ENCODE measurements at regions not wholly inside any gene's neighbourhood (a gene's known extent, or its start where the extent isn't known, plus 50 kb on each side); places are given as distances from the start of the nearest gene placed in this dataset.

GRCh38 chr5:166980666-166981065, 1310.8 kb upstream of the WWC1 start:
- H3K4me3 ChIP-seq (ENCODE audit: low read length) = no peak overlapping the region
- TF ChIP-seq ZNF274 (IDR thresholded peaks at IDR 0.05; ENCODE audit: low read depth, low read length) = no peak

- TF ChIP-seq ZNF274 (IDR thresholded peaks at IDR 0.05; ENCODE audit: low read depth, low read length) = no peak
These were observed 1309.2 kb upstream of the WWC1 start for GRCh38 chr5:166982226-166982625.

GRCh38 chr5:166991601-166992000, 1299.8 kb upstream of the WWC1 start:
- no peak overlapping the region for H3K4me3 ChIP-seq (ENCODE audit: low read length)
- no peak for TF ChIP-seq ZNF274 (IDR thresholded peaks at IDR 0.05; ENCODE audit: low read depth, low read length)

More at GRCh38 chr5:166982226-166982625, 1309.2 kb upstream of the WWC1 start:
- no peak overlapping the region for H3K4me3 ChIP-seq (ENCODE audit: low read length)

GRCh38 chr5:166992108-166992507, 1299.3 kb upstream of the WWC1 start:
- H3K4me3 ChIP-seq (ENCODE audit: low read length) = no peak overlapping the region
- no peak for TF ChIP-seq ZNF274 (IDR thresholded peaks at IDR 0.05; ENCODE audit: low read depth, low read length)

- TF ChIP-seq ZNF274 (IDR thresholded peaks at IDR 0.05; ENCODE audit: low read depth, low read length) = no peak
- H3K4me3 ChIP-seq (ENCODE audit: low read length) = no peak overlapping the region
These were observed 1298.3 kb upstream of the WWC1 start for GRCh38 chr5:166992874-166993722.

- H3K4me3 ChIP-seq (ENCODE audit: low read length) = no peak overlapping the region
- TF ChIP-seq ZNF274 (IDR thresholded peaks at IDR 0.05; ENCODE audit: low read depth, low read length) = no peak
These were observed 1297.2 kb upstream of the WWC1 start for GRCh38 chr5:166994226-166994625.

GRCh38 chr5:167001246-167001645, 1290.2 kb upstream of the WWC1 start:
- H3K4me3 ChIP-seq (ENCODE audit: low read length) = no peak overlapping the region
- no peak for TF ChIP-seq ZNF274 (IDR thresholded peaks at IDR 0.05; ENCODE audit: low read depth, low read length)

GRCh38 chr5:167008705-167009104, 1282.7 kb upstream of the WWC1 start:
- H3K4me3 ChIP-seq (ENCODE audit: low read length) = no peak overlapping the region
- TF ChIP-seq ZNF274 (IDR thresholded peaks at IDR 0.05; ENCODE audit: low read depth, low read length) = no peak

- no peak for TF ChIP-seq ZNF274 (IDR thresholded peaks at IDR 0.05; ENCODE audit: low read depth, low read length)
- no peak overlapping the region for H3K4me3 ChIP-seq (ENCODE audit: low read length)
These were observed 1280.2 kb upstream of the WWC1 start for GRCh38 chr5:167011196-167011595.

GRCh38 chr5:167012123-167013034, 1279.1 kb upstream of the WWC1 start:
- TF ChIP-seq ZNF274 (IDR thresholded peaks at IDR 0.05; ENCODE audit: low read depth, low read length) = no peak
- no peak overlapping the region for H3K4me3 ChIP-seq (ENCODE audit: low read length)

- TF ChIP-seq ZNF274 (IDR thresholded peaks at IDR 0.05; ENCODE audit: low read depth, low read length) = no peak
- no peak overlapping the region for H3K4me3 ChIP-seq (ENCODE audit: low read length)
These were observed 1276.9 kb upstream of the WWC1 start for GRCh38 chr5:167014401-167015056.

- no peak for TF ChIP-seq ZNF274 (IDR thresholded peaks at IDR 0.05; ENCODE audit: low read depth, low read length)
- H3K4me3 ChIP-seq (ENCODE audit: low read length) = no peak overlapping the region
These were observed 1271.0 kb upstream of the WWC1 start for GRCh38 chr5:167020418-167020817.

GRCh38 chr5:167029488-167029887, 1262.0 kb upstream of the WWC1 start:
- H3K4me3 ChIP-seq (ENCODE audit: low read length) = no peak overlapping the region
- no peak for TF ChIP-seq ZNF274 (IDR thresholded peaks at IDR 0.05; ENCODE audit: low read depth, low read length)

GRCh38 chr5:167030500-167031120, 1260.8 kb upstream of the WWC1 start:
- H3K4me3 ChIP-seq (ENCODE audit: low read length) = no peak overlapping the region
- TF ChIP-seq ZNF274 (IDR thresholded peaks at IDR 0.05; ENCODE audit: low read depth, low read length) = no peak
